BLaER1 (cell line): ENCODE measurements at regions not wholly inside any gene's neighbourhood (a gene's known extent, or its start where the extent isn't known, plus 50 kb on each side); places are given as distances from the start of the nearest gene placed in this dataset.

ENCODE experiments used
- H3K27ac ChIP-seq: shearing (Covaris generic); formaldehyde crosslinking; 2 replicates; pipeline ENCODE4 v1.8.1; 2022
- H3K27me3 ChIP-seq: shearing (Covaris generic); formaldehyde crosslinking; 2 replicates; pipeline ENCODE4 v1.8.1; 2022
- H3K36me3 ChIP-seq: shearing (Covaris generic); formaldehyde crosslinking; 2 replicates; pipeline ENCODE4 v1.8.1; 2022
- H3K4me1 ChIP-seq: shearing (Covaris generic); formaldehyde crosslinking; 2 replicates; pipeline ENCODE4 v1.8.1; 2022
- H3K4me2 ChIP-seq: shearing (Covaris generic); formaldehyde crosslinking; 2 replicates; pipeline ENCODE4 v1.8.1; 2022
- H3K4me3 ChIP-seq: shearing (Covaris generic); formaldehyde crosslinking; 2 replicates; pipeline ENCODE4 v1.8.1; 2022
- H3K9ac ChIP-seq: shearing (Covaris generic); formaldehyde crosslinking; 2 replicates; pipeline ENCODE4 v1.8.1; 2022
- H3K9me3 ChIP-seq: shearing (Covaris generic); formaldehyde crosslinking; 2 replicates; pipeline ENCODE4 v1.8.1; 2022
- H4K20me1 ChIP-seq: shearing (Covaris generic); formaldehyde crosslinking; 2 replicates; pipeline ENCODE4 v1.8.1; 2022
- Cebpa-rat ChIP-seq: shearing (Covaris generic); IDR thresholded peaks from 2 replicates; pipeline ENCODE4 v1.8.1; 2022

GRCh38 chr22:27455526-27455925, 346.0 kb downstream of the MN1 start:
- Histone ChIP-seq H3K27ac (no peak overlapping the region), H3K4me3 (no peak overlapping the region), H3K4me1 (peaks cover 11% of the 10 kb centered on the region; the same call in 1 of the 2 replicates), H3K27me3 (no peaks in the 10 kb centered on the region), H3K4me2 (no peak overlapping the region), H3K36me3 (no peaks in the 10 kb centered on the region), H3K9me3 (no peaks in the 10 kb centered on the region), H4K20me1 (no peaks in the 10 kb centered on the region), H3K9ac (no peak overlapping the region)
- TF ChIP-seq Cebpa-rat = no peak

- H3K9ac ChIP-seq = no peak overlapping the region
- TF ChIP-seq Cebpa-rat = no peak
Observed at GRCh38 chr22:27456696-27457503, 344.7 kb downstream of the MN1 start.

GRCh38 chr22:27459999-27460398, 341.6 kb downstream of the MN1 start:
- Histone ChIP-seq H3K9ac (no peak overlapping the region), H3K4me3 (no peak overlapping the region), H3K27me3 (no peaks in the 10 kb centered on the region), H3K4me2 (no peak overlapping the region), H4K20me1 (no peaks in the 10 kb centered on the region), H3K27ac (no peak overlapping the region), H3K9me3 (no peaks in the 10 kb centered on the region), H3K4me1 (peaks cover 10% of the 10 kb centered on the region; the same call in 1 of the 2 replicates), H3K36me3 (no peaks in the 10 kb centered on the region)
- no peak for TF ChIP-seq Cebpa-rat

More at GRCh38 chr22:27456696-27457503, 344.7 kb downstream of the MN1 start:
- no peaks in the 10 kb centered on the region for H3K27me3 ChIP-seq
- H4K20me1 ChIP-seq = no peaks in the 10 kb centered on the region
- peaks cover 10% of the 10 kb centered on the region; the same call in 1 of the 2 replicates for H3K4me1 ChIP-seq
- H3K36me3 ChIP-seq = no peaks in the 10 kb centered on the region
- H3K9me3 ChIP-seq = no peaks in the 10 kb centered on the region
- no peak overlapping the region for H3K4me2 ChIP-seq
- H3K4me3 ChIP-seq = no peak overlapping the region
- no peak overlapping the region for H3K27ac ChIP-seq

- H3K4me2 ChIP-seq = no peak overlapping the region
- no peak overlapping the region for H3K9ac ChIP-seq
- no peaks in the 10 kb centered on the region for H3K27me3 ChIP-seq
Observed at GRCh38 chr22:27460591-27461347, 340.8 kb downstream of the MN1 start.

GRCh38 chr22:27461470-27461869, 340.1 kb downstream of the MN1 start:
- no peaks in the 10 kb centered on the region for H3K9me3 ChIP-seq
- no peaks in the 10 kb centered on the region for H3K27me3 ChIP-seq
- no peak for TF ChIP-seq Cebpa-rat
- no peak overlapping the region for H3K4me3 ChIP-seq
- H3K36me3 ChIP-seq = no peaks in the 10 kb centered on the region
- H3K9ac ChIP-seq = no peak overlapping the region
- no peak overlapping the region for H3K4me2 ChIP-seq
- H3K27ac ChIP-seq = no peak overlapping the region
- peaks cover 10% of the 10 kb centered on the region; the same call in 1 of the 2 replicates for H3K4me1 ChIP-seq
- H4K20me1 ChIP-seq = no peaks in the 10 kb centered on the region

More at GRCh38 chr22:27460591-27461347, 340.8 kb downstream of the MN1 start:
- no peaks in the 10 kb centered on the region for H3K9me3 ChIP-seq
- no peaks in the 10 kb centered on the region for H4K20me1 ChIP-seq
- H3K36me3 ChIP-seq = no peaks in the 10 kb centered on the region
- no peak overlapping the region for H3K27ac ChIP-seq
- no peak for TF ChIP-seq Cebpa-rat
- H3K4me1 ChIP-seq = peaks cover 10% of the 10 kb centered on the region; the same call in 1 of the 2 replicates
- no peak overlapping the region for H3K4me3 ChIP-seq

- Histone ChIP-seq H3K4me2 (no peak overlapping the region), H3K27me3 (no peaks in the 10 kb centered on the region), H3K4me3 (no peak overlapping the region), H3K27ac (no peak overlapping the region), H3K4me1 (peaks cover 10% of the 10 kb centered on the region; the same call in 1 of the 2 replicates), H3K9ac (no peak overlapping the region), H4K20me1 (no peaks in the 10 kb centered on the region), H3K9me3 (no peaks in the 10 kb centered on the region), H3K36me3 (no peaks in the 10 kb centered on the region)
- TF ChIP-seq Cebpa-rat = no peak
Observed at GRCh38 chr22:27462190-27462589, 339.4 kb downstream of the MN1 start.

- TF ChIP-seq Cebpa-rat = no peak
- Histone ChIP-seq H3K9ac (no peak overlapping the region), H3K9me3 (no peaks in the 10 kb centered on the region), H3K27ac (no peak overlapping the region), H4K20me1 (no peaks in the 10 kb centered on the region), H3K4me3 (no peak overlapping the region), H3K4me2 (no peak overlapping the region), H3K4me1 (peaks cover 3% of the 10 kb centered on the region; the same call in 1 of the 2 replicates), H3K36me3 (no peaks in the 10 kb centered on the region), H3K27me3 (no peaks in the 10 kb centered on the region)
Observed at GRCh38 chr22:27463121-27463660, 338.4 kb downstream of the MN1 start.

- Histone ChIP-seq H3K36me3 (no peaks in the 10 kb centered on the region), H3K4me2 (no peak overlapping the region), H3K4me1 (no peaks in the 10 kb centered on the region), H3K9me3 (no peaks in the 10 kb centered on the region), H3K27me3 (no peaks in the 10 kb centered on the region), H3K9ac (no peak overlapping the region), H3K27ac (no peak overlapping the region), H3K4me3 (no peak overlapping the region), H4K20me1 (no peaks in the 10 kb centered on the region)
- TF ChIP-seq Cebpa-rat = no peak
Observed at GRCh38 chr22:27466229-27466628, 335.3 kb downstream of the MN1 start.

- H3K9me3 ChIP-seq = no peaks in the 10 kb centered on the region
Observed at GRCh38 chr22:27466778-27467438, 334.6 kb downstream of the MN1 start.

More at GRCh38 chr22:27466778-27467438, 334.6 kb downstream of the MN1 start:
- Histone ChIP-seq H3K4me1 (no peaks in the 10 kb centered on the region), H3K27me3 (no peaks in the 10 kb centered on the region), H3K4me3 (no peak overlapping the region), H3K27ac (no peak overlapping the region), H4K20me1 (no peaks in the 10 kb centered on the region), H3K4me2 (no peak overlapping the region), H3K9ac (no peak overlapping the region), H3K36me3 (no peaks in the 10 kb centered on the region)
- TF ChIP-seq Cebpa-rat = no peak
